Left cardiac atrium (tissue), 4 donors: ENCODE measurements at regions not wholly inside any gene's neighbourhood (a gene's known extent, or its start where the extent isn't known, plus 50 kb on each side); places are given as distances from the start of the nearest gene placed in this dataset.
"Not testable (repeated sequence)": the region's sequence is repeated elsewhere in the genome, so short reads cannot be mapped to it uniquely, and the experiment has no call there.

ENCODE experiments used
- ATAC-seq, 2 donors: fragments of 200-7000 bp; cut with Tn5 transposase; one replicate each; pipeline ENCODE4 v1.9.1; 2020; ENCODE audit warnings: mild to moderate bottlenecking in 2 of 2, moderate library complexity in 2 of 2
- DNase-seq: peaks from one replicate; pipeline ENCODE4 v3.0.0-alpha.2; 2020
- intact Hi-C, 2 donors: fragments of 100-400 bp; cut with DNase I; formaldehyde crosslinking; loops; one replicate each; pipeline versions ENCODE4 v1.14.1 to v1.15.1; 2022 to 2023
- donor health status: DM: no; HTN: yes; CAD: no.
- donor health status: DM: no; HTN: yes; CAD: no; lungs with severe emphysema.
- donor health status: DM: yes; HTN: yes; CAD: no.
- donor health status: Dilated cardiomyopathy.

DNA sequence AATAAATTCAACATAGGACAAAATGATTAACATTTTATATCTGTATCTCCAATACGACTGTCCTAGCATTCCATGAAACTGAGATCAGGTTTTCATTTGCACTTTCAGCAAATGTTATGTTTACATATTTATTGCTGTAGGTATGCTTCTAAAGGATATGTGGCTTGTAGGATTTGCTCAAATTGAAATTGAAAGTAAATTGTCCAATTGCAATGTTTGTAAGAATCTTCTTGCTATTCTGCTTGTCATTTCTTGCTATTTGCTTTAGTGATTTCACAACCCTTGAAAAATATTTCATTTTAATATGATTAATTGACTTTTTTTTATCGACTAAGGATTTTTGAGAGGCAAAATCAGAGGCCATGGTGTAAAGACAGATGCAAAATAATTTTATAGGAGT lies 904.2 kb upstream of the RAG2 start:
- intact Hi-C loops, result no loop called here
- no peak for ATAC-seq
- no peak for DNase-seq

DNA sequence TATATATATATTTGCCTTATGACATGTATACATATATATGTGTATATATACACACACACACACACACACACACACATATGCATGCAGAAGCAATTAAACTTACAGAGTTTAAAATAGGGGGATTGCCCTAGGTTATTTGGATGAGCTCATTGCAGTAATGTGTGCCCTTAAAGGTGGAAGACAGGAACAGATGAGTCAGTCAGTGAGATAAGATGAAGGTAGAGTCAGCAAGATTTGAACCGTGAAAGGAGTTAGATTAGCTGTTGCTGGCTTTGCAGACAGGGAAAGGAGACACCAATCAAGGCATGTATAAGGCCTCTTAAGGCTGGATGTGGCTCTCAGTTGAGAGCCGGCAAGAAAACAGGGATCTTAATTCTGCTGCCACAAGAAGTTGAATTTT lies 902.4 kb upstream of the RAG2 start:
- no peak for DNase-seq
- intact Hi-C loops, result no loop called here
- ATAC-seq, result peak in 1 of 2 donors; percentile 51

DNA sequence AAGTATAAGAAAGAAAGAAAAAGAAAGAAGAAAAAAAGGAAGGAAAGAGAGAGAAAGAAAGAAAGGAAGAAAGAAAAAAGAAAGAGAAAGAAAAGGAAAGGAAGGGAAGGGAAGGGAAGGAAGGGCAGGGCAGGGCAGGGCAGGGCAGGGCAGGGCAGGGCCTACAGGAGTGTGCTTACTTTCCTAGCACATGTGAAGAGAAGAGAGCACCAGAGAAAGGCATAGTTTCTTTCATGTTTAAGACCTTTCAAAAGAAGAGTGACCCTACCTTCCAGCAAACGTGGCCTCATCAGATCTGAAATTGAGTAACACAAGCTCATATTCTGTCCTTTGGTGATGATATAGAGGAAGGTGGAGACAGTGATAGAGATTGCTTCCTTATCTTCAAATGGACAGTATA lies 899.3 kb upstream of the RAG2 start:
- no peak for DNase-seq

DNA sequence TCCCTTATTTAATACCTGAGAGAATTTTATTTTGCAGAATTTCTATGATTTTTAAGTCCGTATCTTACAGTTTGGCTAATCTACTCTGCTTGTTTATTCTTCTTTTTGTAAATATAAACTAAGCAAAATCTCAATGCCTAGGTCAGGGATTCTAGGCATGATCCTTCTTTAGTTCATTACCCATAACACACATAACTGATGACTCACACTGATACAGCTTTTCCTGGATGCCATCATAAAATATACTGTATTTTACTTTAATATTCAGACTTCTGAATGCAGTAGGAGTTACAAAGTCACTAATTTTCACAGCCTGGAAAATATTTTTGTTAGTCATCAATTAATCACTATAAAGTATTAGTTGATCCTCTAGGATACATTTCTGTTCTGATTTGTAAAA lies 898.2 kb upstream of the RAG2 start:
- DNase-seq, result no peak
- ATAC-seq, result no peak
- intact Hi-C loops, result no loop called here

More for the DNA sequence above, 899.3 kb upstream of the RAG2 start:
- ATAC-seq, result no peak
- intact Hi-C loops, result no loop called here

DNA sequence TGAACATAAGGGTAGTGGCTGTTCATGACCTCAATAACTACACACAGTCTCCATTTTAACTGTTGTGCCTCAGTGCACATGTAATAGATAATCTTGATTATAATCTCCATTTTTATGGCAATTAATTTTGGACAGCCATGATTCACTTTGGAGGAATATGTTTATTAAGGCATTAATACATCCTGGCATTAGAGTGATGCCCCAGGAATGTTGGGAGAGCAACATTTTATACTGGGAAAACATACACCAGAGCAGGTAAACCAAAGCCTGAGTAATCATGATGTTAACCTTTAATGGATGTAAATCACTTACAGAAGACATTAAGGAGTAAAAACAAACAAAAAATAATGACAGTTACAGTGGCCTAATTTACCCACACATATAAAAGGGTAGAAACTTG lies 886.3 kb upstream of the RAG2 start:
- intact Hi-C loops, result no loop called here
- DNase-seq (no peak), ATAC-seq (no peak)

DNA sequence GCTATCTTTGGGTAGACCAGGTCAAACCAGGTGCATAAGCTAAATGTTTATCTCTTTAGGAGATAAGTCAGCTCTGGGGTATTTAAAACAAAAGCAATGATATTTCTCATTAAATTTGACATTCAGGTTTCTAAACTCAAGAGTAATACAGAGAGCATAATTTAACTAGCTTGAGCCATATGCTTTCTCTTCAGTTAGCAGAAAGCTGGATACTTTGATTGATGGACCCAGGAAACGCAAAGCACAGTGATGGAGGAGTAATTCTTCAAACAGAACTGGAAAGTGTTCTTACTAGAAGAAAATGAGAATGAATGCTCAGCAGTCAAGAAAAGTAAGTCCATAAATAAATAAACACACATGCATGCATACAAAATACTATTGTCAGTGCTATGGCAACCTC lies 885.7 kb upstream of the RAG2 start:
- DNase-seq (no peak), ATAC-seq (no peak)
- intact Hi-C loops, result no loop called here

DNA sequence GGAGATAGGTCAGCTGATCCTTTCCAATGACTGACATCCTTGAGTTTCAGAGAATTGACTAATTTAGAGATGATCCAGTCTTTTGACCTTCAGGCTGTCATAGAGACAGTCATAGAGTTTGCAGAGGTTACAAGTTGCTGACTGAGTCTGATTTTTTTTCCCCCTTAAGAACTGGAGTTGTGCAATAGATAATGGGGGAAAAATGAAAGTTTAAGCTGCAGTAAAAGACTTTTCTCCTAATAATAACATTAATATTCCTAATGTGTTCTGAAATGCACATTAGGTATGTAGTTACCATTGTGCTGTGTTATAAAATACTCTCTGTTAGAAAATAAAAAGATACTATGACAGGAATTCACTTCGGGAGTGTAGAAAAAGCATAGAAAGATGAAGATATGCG lies 876.9 kb upstream of the RAG2 start:
- ATAC-seq (no peak), DNase-seq (no peak)
- intact Hi-C loops, result no loop called here

DNA sequence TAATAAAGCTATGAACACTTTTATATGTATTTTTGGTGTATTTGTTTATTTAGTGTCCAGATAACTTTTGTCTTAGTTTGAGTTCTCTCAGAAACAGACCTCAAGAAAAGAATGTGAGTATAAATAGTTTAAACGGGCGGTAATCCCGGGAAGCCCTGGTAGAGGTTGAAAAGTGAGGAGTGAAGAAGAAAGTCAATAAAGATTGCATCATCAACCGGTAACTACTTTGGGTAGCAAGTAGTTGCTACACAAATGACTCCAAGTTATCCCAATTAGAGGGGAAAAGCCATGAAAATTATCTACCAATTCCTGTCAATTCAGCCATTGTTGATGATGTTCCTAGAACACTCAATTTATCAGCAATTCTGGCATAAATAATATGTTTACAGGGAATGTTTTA lies 870.3 kb upstream of the RAG2 start:
- DNase-seq, result no peak
- intact Hi-C loops, result no loop called here
- ATAC-seq, result no peak

DNA sequence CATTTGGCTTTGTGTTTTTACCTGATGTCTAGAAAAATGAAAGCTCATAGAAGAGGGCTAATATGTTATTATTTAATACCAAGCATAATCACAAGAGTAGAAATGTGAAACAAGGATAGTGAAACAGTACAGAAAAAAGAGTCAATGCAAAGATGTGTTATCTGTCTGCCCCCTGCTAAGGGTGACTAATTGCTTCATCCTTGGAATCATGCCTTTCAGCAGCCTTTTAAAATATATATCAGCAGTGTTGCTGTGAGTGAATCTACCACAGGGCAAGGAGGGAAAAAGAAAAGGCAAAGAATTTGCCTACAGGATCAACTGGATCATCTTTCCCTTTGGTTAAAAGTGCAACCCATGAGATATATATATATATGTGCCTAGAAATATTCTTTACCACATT lies 867.2 kb upstream of the RAG2 start:
- ATAC-seq, result no peak
- DNase-seq, result no peak
- intact Hi-C loops, result loop anchor here in 1 of 2 donors (2.0 kb wide), 1 partner anchor 14 kb away; no protein-coding TSS in a partner anchor

DNA sequence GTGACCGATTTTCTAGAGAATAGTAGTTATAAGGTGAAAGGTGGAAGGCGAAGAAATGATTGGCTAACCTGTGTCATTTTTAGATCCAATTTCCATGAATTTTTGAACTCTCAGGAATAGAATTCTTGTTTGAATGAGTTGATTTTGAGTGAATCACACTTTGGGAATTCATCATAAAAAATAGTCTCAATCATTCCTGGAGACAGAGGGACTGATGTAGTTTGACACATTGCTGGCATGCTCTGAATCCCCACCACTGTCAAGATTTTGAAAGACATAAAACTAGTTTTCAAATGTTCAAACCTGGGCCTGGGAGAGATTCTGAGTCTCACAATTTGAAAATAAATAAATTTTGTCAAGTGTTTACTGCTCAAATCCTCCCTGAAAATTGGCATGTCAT lies 861.4 kb upstream of the RAG2 start:
- ATAC-seq, result no peak
- no peak for DNase-seq
- intact Hi-C loops, result no loop called here

DNA sequence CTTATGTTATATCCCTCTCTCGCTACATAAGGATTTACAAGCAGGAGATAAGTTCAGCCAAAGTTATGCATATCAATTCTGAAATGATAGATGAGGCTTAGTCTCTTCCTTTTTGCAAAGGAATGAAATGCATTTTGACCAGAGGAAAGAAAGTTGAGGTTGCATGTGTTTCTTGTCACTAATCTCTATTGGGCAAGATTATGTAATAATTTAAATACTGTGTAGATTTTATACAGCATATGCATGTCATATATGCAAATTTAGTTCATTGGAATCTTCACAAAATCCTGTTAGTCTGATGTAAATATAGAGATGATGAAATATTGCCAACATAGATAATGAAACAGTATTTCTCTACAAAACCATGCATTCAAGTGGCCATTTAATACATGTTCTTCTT lies 858.7 kb upstream of the RAG2 start:
- intact Hi-C loops, result no loop called here
- ATAC-seq (no peak), DNase-seq (no peak)

DNA sequence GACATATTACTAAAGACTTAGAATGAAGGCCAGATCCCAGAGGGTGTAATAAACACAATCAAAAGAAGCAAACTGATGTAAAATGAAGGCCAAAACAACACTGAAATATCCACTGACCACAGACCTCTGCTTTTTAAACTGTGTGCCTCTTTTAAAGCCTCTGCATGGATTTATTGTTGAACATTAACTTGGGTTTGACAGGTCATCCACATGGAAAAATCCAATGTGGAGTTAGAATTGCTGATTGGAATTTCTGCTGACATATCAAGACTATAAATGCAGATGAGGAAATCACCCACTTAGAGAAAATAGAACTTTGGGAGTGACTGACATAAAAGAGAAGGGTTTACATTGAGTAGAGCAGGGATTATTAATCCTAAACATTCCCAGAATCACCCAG lies 853.9 kb upstream of the RAG2 start:
- DNase-seq (no peak), ATAC-seq (no peak)
- intact Hi-C loops, result no loop called here

DNA sequence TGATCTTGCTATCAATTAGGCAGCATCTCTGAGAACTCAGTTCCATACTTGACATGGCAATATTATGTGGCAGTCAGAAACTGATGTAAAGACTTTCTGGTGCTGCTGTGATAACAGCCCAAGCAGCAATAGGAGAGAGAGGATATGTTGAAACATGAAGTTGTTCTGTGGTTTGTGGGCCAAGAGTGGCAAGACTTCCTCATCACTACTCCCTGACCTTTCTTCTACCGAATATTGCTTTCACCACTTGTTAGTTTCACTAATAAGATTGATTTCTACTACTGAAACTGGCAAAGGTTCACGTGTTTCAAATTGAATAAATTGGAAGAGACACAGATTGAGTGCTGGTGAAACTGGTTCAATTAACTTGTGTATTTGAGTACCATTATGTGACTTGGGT lies 852.6 kb upstream of the RAG2 start:
- DNase-seq (no peak), ATAC-seq (peak in 1 of 2 donors; percentile 65)
- intact Hi-C loops, result no loop called here

DNA sequence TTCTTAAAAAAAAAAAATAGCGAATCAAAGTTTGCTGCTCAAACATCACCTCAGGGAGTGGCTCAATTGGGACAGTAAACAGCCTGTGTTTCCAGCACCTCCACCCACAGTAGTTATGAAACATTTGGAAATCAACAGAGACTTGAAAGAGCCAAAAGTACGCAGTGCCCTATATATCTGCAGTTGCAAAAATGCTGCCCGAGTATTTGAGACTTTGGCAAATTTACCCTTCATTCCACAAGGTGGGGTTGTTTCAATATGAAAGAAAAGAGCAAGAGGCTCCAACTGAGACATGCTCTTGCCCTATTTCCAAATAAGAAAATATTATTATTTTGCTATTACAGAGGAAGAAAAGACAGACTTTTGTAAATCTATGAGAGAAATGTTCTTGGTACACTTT lies 851.1 kb upstream of the RAG2 start:
- intact Hi-C loops, result no loop called here
- DNase-seq (no peak), ATAC-seq (peak; percentile 32 to 41)

DNA sequence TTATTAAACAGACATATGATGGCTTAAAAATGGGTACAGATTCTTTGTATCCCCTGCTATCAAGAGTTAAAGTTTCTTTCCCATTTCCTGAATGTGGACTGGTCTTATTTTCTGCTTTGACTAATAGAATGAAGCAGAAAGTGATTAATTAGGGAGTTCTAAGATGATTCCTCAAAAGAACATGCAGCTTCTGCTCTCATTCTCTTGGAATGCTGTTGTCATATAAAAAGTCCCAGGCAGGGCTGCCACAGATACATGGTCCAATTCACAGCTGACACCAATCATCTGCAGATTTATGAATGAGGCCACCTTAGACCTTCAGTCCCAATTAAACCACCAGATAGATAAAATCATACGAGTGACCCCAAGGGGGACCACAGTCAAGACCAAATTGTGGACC lies 844.5 kb upstream of the RAG2 start:
- intact Hi-C loops, result no loop called here
- no peak for DNase-seq
- no peak for ATAC-seq

DNA sequence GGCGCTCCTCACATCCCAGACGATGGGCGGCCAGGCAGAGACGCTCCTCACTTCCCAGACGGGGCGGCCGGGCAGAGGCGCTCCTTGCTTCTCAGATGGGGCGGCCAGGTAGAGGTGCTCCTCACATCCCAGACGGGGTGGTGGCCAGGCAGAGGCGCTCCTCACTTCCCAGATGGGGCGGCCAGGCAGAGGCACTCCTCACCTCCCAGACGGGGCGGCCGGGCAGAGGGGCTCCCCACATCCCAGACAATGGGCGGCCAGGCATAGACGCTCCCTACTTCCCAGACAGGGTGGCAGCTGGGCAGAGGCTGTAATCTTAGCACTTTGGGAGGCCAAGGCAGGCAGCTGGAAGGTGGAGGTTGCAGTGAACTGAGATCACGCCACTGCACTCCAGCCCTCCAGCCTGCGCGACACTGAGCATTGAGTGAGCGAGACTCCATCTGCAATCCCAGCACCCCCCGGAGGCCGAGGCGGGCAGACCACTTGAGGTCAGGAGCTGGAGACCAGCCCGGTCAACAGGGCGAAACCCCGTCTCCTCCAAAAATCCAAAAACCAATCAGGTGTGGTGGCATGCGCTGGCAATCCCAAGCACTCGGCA lies 833.7 kb upstream of the RAG2 start:
- DNase-seq, result not testable (repeated sequence)

DNA sequence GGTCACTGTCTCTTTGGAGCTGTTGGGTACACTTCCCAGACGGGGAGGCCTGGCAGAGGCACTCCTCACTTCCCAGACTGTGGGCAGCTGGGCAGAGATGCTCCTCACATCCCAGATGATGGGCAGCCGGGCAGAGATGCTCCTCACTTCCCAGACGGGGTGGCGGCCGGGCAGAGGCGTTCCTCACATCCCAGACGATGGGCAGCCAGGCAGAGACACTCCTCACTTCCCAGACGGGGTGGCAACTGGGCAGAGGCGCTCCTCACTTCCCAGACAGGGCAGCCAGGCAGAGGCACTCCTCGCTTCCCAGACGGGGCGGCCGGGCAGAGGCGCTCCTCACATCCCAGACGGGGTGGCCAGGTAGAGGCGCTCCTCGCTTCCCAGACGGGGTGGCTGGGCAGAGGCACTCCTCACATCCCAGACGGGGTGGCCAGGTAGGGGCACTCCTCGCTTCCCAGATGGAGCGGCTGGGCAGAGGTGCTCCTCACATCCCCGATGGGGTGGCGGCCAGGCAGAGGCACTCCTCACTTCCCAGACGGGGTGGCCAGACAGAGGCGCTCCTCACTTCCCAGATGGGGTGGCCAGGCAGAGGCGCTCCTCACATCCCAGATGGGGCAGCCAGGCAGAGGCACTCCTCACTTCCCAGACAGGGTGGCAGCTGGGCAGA lies 833.1 kb upstream of the RAG2 start:
- DNase-seq, intact Hi-C loops, ATAC-seq: not testable (repeated sequence)

More for the DNA sequence above, 833.7 kb upstream of the RAG2 start:
- intact Hi-C loops, ATAC-seq: not testable (repeated sequence)

DNA sequence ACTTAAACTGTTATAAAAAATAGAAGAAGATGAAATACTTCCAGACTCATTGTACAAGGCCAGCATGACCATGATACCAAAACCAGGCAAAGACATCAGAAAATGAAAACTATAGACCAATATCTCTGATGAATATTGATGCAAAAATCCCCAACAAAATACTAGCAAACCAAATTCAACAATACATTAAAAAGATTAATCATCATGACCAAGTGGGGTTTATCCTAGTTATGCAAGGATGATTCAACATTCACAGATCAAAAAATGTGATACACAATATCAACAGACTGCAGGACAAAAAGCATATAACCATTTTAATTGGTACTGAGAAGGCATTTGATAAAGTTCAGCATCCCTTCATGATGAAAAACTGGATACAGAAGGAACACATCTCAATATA lies 824.5 kb upstream of the RAG2 start:
- DNase-seq (no peak), ATAC-seq (no peak)
- intact Hi-C loops, result no loop called here

DNA sequence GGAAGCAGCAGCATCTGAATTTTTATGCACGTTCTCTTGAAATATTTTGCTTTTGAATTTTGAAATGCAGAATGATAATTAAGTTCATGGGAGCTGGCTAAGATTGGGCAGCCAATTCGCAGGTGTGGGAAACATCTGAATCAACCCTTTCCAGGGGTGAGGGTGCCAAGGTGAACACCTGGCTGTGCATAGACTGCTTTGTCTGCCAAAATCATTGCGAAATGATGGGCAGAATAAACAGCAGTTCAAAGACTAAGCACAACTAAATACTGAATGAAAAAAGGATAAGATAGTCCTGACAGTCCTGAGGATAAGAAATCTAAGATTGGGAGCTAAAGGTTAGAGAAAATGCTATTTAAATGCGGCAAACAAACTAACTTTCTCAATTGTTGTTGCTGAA lies 813.3 kb upstream of the RAG2 start:
- intact Hi-C loops, result no loop called here
- no peak for DNase-seq
- ATAC-seq, result no peak

DNA sequence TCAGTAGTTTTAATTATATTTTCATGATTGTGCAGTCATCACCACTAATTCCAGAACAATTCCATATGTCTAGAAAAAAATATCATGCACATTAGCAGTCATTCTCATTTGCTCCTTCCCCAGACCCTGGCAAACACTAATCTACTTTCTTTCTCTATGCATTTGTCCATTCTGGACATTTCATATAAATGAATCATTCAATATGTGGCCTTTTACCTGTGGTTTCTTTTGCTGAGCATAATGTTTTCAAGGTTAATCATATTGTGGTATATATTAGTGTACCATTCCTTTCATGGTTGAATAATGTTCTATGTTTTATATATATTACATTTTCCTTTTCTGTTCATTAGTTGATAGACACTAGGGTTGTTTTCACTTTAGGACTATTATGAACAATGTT lies 811.1 kb upstream of the RAG2 start:
- ATAC-seq (no peak), DNase-seq (no peak)
- intact Hi-C loops, result no loop called here

DNA sequence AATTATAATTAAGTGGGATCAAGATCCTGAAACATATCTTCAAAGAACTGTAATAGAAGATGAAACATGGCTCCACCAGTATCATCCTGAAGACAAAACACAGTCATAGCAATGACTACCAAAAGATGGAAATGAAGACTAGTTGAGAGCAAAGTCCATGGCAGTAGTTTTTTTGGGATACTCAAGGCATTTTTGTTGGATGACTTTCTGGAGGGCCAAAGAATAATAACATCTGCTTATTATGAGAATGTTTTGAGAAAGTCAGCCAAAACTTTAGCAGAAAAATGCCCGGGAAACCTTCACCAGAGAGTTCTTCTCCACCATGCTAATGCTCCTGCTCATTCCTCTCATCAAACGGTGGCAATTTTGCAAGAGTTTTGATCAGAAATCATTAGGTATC lies 809.4 kb upstream of the RAG2 start:
- ATAC-seq (no peak), DNase-seq (no peak)
- intact Hi-C loops, result no loop called here
